ENCODE measurements at regions not wholly inside any gene's neighbourhood (a gene's known extent, or its start where the extent isn't known, plus 50 kb on each side); places are given as distances from the start of the nearest gene placed in this dataset.

GRCh38 chr2:116450990-116451389 is 1363.5 kb upstream of the DDX18 start:
- no peak overlapping the region for H3K4me2 ChIP-seq (ENCODE audit: low read depth, low read length, poor library complexity, severe bottlenecking)
- H2AFZ ChIP-seq (ENCODE audit: low read depth, low read length, severe bottlenecking), result no peak overlapping the region
- no peak for TF ChIP-seq EZH2phosphoT487 (conservative IDR thresholded peaks at IDR 0.05; ENCODE audit: low read length)
- TF ChIP-seq, protein P1, sequence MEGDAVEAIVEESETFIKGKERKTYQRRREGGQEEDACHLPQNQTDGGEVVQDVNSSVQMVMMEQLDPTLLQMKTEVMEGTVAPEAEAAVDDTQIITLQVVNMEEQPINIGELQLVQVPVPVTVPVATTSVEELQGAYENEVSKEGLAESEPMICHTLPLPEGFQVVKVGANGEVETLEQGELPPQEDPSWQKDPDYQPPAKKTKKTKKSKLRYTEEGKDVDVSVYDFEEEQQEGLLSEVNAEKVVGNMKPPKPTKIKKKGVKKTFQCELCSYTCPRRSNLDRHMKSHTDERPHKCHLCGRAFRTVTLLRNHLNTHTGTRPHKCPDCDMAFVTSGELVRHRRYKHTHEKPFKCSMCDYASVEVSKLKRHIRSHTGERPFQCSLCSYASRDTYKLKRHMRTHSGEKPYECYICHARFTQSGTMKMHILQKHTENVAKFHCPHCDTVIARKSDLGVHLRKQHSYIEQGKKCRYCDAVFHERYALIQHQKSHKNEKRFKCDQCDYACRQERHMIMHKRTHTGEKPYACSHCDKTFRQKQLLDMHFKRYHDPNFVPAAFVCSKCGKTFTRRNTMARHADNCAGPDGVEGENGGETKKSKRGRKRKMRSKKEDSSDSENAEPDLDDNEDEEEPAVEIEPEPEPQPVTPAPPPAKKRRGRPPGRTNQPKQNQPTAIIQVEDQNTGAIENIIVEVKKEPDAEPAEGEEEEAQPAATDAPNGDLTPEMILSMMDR (IDR thresholded peaks at IDR 0.05; ENCODE audit: insufficient read depth, low read length, poor library complexity, severe bottlenecking), result no peak
- H4K20me1 ChIP-seq (ENCODE audit: low read depth, low read length), result no peaks in the 10 kb centered on the region
- no peaks in the 10 kb centered on the region for H3K9me2 ChIP-seq (replicated peaks; ENCODE audit: insufficient read depth, low read length)
- no peaks in the 10 kb centered on the region for H3K27me3 ChIP-seq (ENCODE audit: low read length)
- H3K36me3 ChIP-seq (ENCODE audit: low read length), result no peaks in the 10 kb centered on the region
- H3K27ac ChIP-seq (ENCODE audit: low read depth, low read length), result no peak overlapping the region
- no peaks in the 10 kb centered on the region for H3K79me2 ChIP-seq (ENCODE audit: insufficient read depth, low read length)
- H3F3A ChIP-seq (ENCODE audit: insufficient read depth), result no peaks in the 10 kb centered on the region
- no peak overlapping the region for H3K4me3 ChIP-seq (ENCODE audit: insufficient read depth, low read length, poor library complexity, severe bottlenecking)
- H3K9ac ChIP-seq (ENCODE audit: low read length), result no peak overlapping the region
- H3K9me3 ChIP-seq (ENCODE audit: insufficient read depth, low read length), result no peaks in the 10 kb centered on the region

GRCh38 chr2:116452651-116453050 is 1361.8 kb upstream of the DDX18 start:
- Histone ChIP-seq H3K4me3 (ENCODE audit: insufficient read depth, low read length, poor library complexity, severe bottlenecking) (no peak overlapping the region), H3K27me3 (ENCODE audit: low read length) (no peaks in the 10 kb centered on the region), H2AFZ (ENCODE audit: low read depth, low read length, severe bottlenecking) (no peak overlapping the region), H3K36me3 (ENCODE audit: low read length) (no peaks in the 10 kb centered on the region), H4K20me1 (ENCODE audit: low read depth, low read length) (no peaks in the 10 kb centered on the region), H3K9me3 (ENCODE audit: insufficient read depth, low read length) (no peaks in the 10 kb centered on the region), H3K9me2 (replicated peaks; ENCODE audit: insufficient read depth, low read length) (no peaks in the 10 kb centered on the region), H3K9ac (ENCODE audit: low read length) (no peak overlapping the region), H3K27ac (ENCODE audit: low read depth, low read length) (no peak overlapping the region), H3F3A (ENCODE audit: insufficient read depth) (no peaks in the 10 kb centered on the region), H3K4me2 (ENCODE audit: low read depth, low read length, poor library complexity, severe bottlenecking) (no peak overlapping the region), H3K79me2 (ENCODE audit: insufficient read depth, low read length) (no peaks in the 10 kb centered on the region)
- TF ChIP-seq EZH2phosphoT487 (conservative IDR thresholded peaks at IDR 0.05; ENCODE audit: low read length), result no peak
- TF ChIP-seq, protein P1 (IDR thresholded peaks at IDR 0.05; ENCODE audit: insufficient read depth, low read length, poor library complexity, severe bottlenecking), result no peak

DNA sequence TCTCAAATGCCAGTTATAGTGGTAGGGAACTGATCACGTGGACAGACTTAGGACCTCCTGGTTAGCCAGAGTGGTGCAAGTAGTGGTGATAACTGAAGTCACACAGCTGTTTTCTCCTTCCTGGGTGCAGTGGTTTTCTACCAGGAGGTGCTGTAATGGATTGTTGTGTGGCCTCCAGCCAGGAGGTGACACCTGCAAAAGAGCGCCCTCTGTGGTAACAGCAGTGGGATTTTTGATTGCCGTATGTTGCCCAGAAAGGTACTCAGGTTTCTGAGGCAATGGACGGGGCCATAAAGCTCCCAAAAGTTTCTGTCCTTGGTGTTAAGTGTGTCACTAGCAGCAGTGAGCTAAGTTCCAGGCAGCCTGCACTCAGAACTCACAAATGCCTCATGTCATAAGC is 1358.1 kb upstream of the DDX18 start:
- H4K20me1 ChIP-seq (ENCODE audit: low read depth, low read length), result no peaks in the 10 kb centered on the region
- H3K27ac ChIP-seq (ENCODE audit: low read depth, low read length), result no peak overlapping the region
- H2AFZ ChIP-seq (ENCODE audit: low read depth, low read length, severe bottlenecking), result no peak overlapping the region
- no peaks in the 10 kb centered on the region for H3K27me3 ChIP-seq (ENCODE audit: low read length)
- H3K9me2 ChIP-seq (replicated peaks; ENCODE audit: insufficient read depth, low read length), result no peaks in the 10 kb centered on the region
- H3K9ac ChIP-seq (ENCODE audit: low read length), result no peak overlapping the region
- no peak for TF ChIP-seq EZH2phosphoT487 (conservative IDR thresholded peaks at IDR 0.05; ENCODE audit: low read length)
- TF ChIP-seq, protein P1 (IDR thresholded peaks at IDR 0.05; ENCODE audit: insufficient read depth, low read length, poor library complexity, severe bottlenecking), result no peak
- no peaks in the 10 kb centered on the region for H3F3A ChIP-seq (ENCODE audit: insufficient read depth)
- no peak overlapping the region for H3K4me3 ChIP-seq (ENCODE audit: insufficient read depth, low read length, poor library complexity, severe bottlenecking)
- H3K9me3 ChIP-seq (ENCODE audit: insufficient read depth, low read length), result no peaks in the 10 kb centered on the region
- no peak overlapping the region for H3K4me2 ChIP-seq (ENCODE audit: low read depth, low read length, poor library complexity, severe bottlenecking)
- H3K36me3 ChIP-seq (ENCODE audit: low read length), result no peaks in the 10 kb centered on the region
- H3K79me2 ChIP-seq (ENCODE audit: insufficient read depth, low read length), result no peaks in the 10 kb centered on the region
